K562 (cell line): ENCODE measurements at regions not wholly inside any gene's neighbourhood (a gene's known extent, or its start where the extent isn't known, plus 50 kb on each side); places are given as distances from the start of the nearest gene placed in this dataset.

Experiments
- CBFA2T2 ChIP-seq: fragments of 450-650 bp; conservative IDR thresholded peaks from 2 replicates; pipeline ENCODE4 v1.6.1; 2017; ENCODE audit warnings: mild to moderate bottlenecking
- EZH2 ChIP-seq: IDR thresholded peaks from 2 replicates; pipeline ENCODE4 v1.6.1; 2012; ENCODE audit warnings: low read depth, mild to moderate bottlenecking, inconsistent platforms, low read length, borderline replicate concordance
- MXI1 ChIP-seq: IDR thresholded peaks from 2 replicates; pipeline ENCODE4 v1.6.1; 2011; ENCODE audit warnings: low read depth, mild to moderate bottlenecking, improper control_type of control experiment, low read length
- NFYB ChIP-seq: IDR thresholded peaks from 2 replicates; pipeline ENCODE4 v1.6.1; 2011; ENCODE audit warnings: mild to moderate bottlenecking, moderate library complexity; ENCODE audit not compliant: insufficient read length; ENCODE audit errors: extremely low read depth
- ZNF75A ChIP-seq: fragments of 450-650 bp; formaldehyde crosslinking; IDR thresholded peaks from 2 replicates; pipeline ENCODE4 v1.4.0; 2020; ENCODE audit warnings: mild to moderate bottlenecking

- TF ChIP-seq NFYB (no peak), ZNF75A (CRISPR knock-in tag) (no peak), MXI1 (no peak), CBFA2T2 (no peak), EZH2 (no peak)
Observed at GRCh38 chr10:27356738-27357137, 116.1 kb upstream of the ACBD5 start.
